B cell (primary cell): ENCODE measurements at regions not wholly inside any gene's neighbourhood (a gene's known extent, or its start where the extent isn't known, plus 50 kb on each side); places are given as distances from the start of the nearest gene placed in this dataset.

Experiments used
- ATAC-seq: fragments of 200-7000 bp; cut with Tn5 transposase; one replicate; pipeline ENCODE4 v1.10.0; 2021; ENCODE audit warnings: low read depth, mild to moderate bottlenecking, moderate number of reproducible peaks, moderate library complexity
- CTCF ChIA-PET: fragments of 350-600 bp; sonication (Branson Sonifier 250); formaldehyde crosslinking; loops from one replicate; lab custom pipeline; 2021; ENCODE audit warnings: antibody characterized with exemption, inconsistent platforms; lab: Charles Lee
- POLR2A ChIA-PET: fragments of 350-600 bp; sonication (Branson Sonifier 250); formaldehyde crosslinking; loops from one replicate; lab custom pipeline; 2021; ENCODE audit warnings: antibody characterized with exemption; lab: Charles Lee
- DNase-seq: peaks from one replicate; pipeline ENCODE4 v3.0.0; 2013
- H2AFZ ChIP-seq: 2 replicates; pipeline ENCODE4 v1.6.1; 2012; ENCODE audit warnings: mild to moderate bottlenecking, low read depth, low read length; ENCODE audit not compliant: insufficient read depth, poor library complexity, severe bottlenecking
- H3K27ac ChIP-seq, 2 donors: 1 replicate in 1 of 2; 2 replicates in 1 of 2; pipeline ENCODE4 v1.5.1; 2012 to 2013; ENCODE audit warnings: low read length in 2 of 2, mild to moderate bottlenecking in 2 of 2, moderate library complexity in 1 of 2
- H3K27me3 ChIP-seq, 4 experiments: fragments of 200-600 bp in 1 of 4; sonication (generic) in 1 of 4; replicated peaks in 1 of 4; 1 replicate in 2 of 4; 2 replicates in 2 of 4; pipeline versions ENCODE4 v1.6.1 to v1.7.0; 2013 to 2016; ENCODE audit warnings: low read length in 3 of 4, mild to moderate bottlenecking in 2 of 4, mixed read lengths in 1 of 4, moderate library complexity in 1 of 4; ENCODE audit not compliant: insufficient read depth in 4 of 4, control insufficient read depth in 3 of 4; ENCODE audit errors: control extremely low read depth in 1 of 4
- H3K36me3 ChIP-seq, 2 experiments: replicated peaks in 1 of 2; 1 replicate in 1 of 2; 2 replicates in 1 of 2; pipeline versions ENCODE4 v1.6.1 to v1.7.1; 2013; ENCODE audit warnings: low read length in 1 of 2; ENCODE audit not compliant: insufficient read depth in 2 of 2, control insufficient read depth in 1 of 2; ENCODE audit errors: control extremely low read depth in 1 of 2, extremely low read depth in 1 of 2
- H3K4me1 ChIP-seq, 2 donors: fragments of 200-600 bp in 1 of 2; sonication (generic) in 1 of 2; 1 replicate in 1 of 2; 2 replicates in 1 of 2; pipeline versions ENCODE4 v1.5.1 to v1.6.1; 2013 to 2017; ENCODE audit warnings: low read length in 2 of 2; ENCODE audit not compliant: control insufficient read depth in 2 of 2, insufficient read depth in 2 of 2
- H3K4me2 ChIP-seq: replicated peaks from 2 replicates; pipeline ENCODE3; 2012; ENCODE audit warnings: mild to moderate bottlenecking, low read depth, low read length; ENCODE audit not compliant: poor library complexity, severe bottlenecking
- H3K4me3 ChIP-seq, 5 experiments: fragments of 200-600 bp in 1 of 5; sonication (generic) in 1 of 5; 1 replicate in 3 of 5; 2 replicates in 2 of 5; pipeline versions ENCODE4 v1.5.1 to v1.7.0; 2011 to 2016; ENCODE audit warnings: low read length in 4 of 5, mild to moderate bottlenecking in 4 of 5, low read depth in 2 of 5, control low read depth in 1 of 5, moderate library complexity in 1 of 5; ENCODE audit not compliant: insufficient read depth in 1 of 5; ENCODE audit errors: control extremely low read depth in 1 of 5, extremely low read depth in 1 of 5
- H3K79me2 ChIP-seq: fragments of 200-600 bp; sonication (generic); one replicate; pipeline ENCODE4 v1.6.0; 2016; ENCODE audit warnings: low read length; ENCODE audit not compliant: control insufficient read depth, insufficient read depth
- H3K9ac ChIP-seq: fragments of 200-600 bp; sonication (generic); 2 replicates; pipeline ENCODE4 v1.6.1; 2017; ENCODE audit warnings: mild to moderate bottlenecking, low read length, moderate library complexity
- H3K9me3 ChIP-seq, 3 donors: one replicate each; pipeline versions ENCODE4 v1.6.1 to v1.7.1; 2013; ENCODE audit warnings: low read length in 2 of 3; ENCODE audit not compliant: control insufficient read depth in 2 of 3, insufficient read depth in 1 of 3; ENCODE audit errors: control extremely low read depth in 1 of 3
- H4K20me1 ChIP-seq: 2 replicates; pipeline ENCODE4 v1.6.0; 2012; ENCODE audit warnings: mild to moderate bottlenecking, low read length; ENCODE audit not compliant: insufficient read depth, control insufficient read depth, poor library complexity, severe bottlenecking
- H3K27ac Mint-ChIP-seq: one replicate; pipeline ENCODE4 v1.8.0; 2021; ENCODE audit warnings: mixed read lengths
- H3K27me3 Mint-ChIP-seq: one replicate; pipeline ENCODE4 v1.8.0; 2021; ENCODE audit warnings: mixed read lengths
- H3K4me1 Mint-ChIP-seq: one replicate; pipeline ENCODE4 v1.8.0; 2021; ENCODE audit warnings: mixed read lengths
- H3K4me3 Mint-ChIP-seq: one replicate; pipeline ENCODE4 v1.8.0; 2021; ENCODE audit warnings: mixed read lengths
- H3K9me3 Mint-ChIP-seq: one replicate; pipeline ENCODE4 v1.8.0; 2022; ENCODE audit warnings: mixed read lengths; ENCODE audit not compliant: insufficient read depth
- CTCF ChIP-seq: fragments of 200-600 bp; IDR thresholded peaks from one replicate; pipeline ENCODE4 v1.8.0; 2022; ENCODE audit warnings: antibody characterized with exemption, mild to moderate bottlenecking
- EZH2 ChIP-seq: IDR thresholded peaks from 2 replicates; pipeline ENCODE4 v1.6.1; 2012; ENCODE audit warnings: borderline replicate concordance, low read depth, mild to moderate bottlenecking, moderate library complexity, low read length; ENCODE audit not compliant: insufficient read depth, poor library complexity, severe bottlenecking
- WGBS: methylation state at CpG from one replicate; pipeline ENCODE4 v1.1.5; 2013; ENCODE audit warnings: missing lambda C conversion rate; ENCODE audit not compliant: insufficient coverage; 5-methylcytosine and 5-hydroxymethylcytosine counted together
- intact Hi-C: fragments of 100-400 bp; cut with micrococcal nuclease; formaldehyde crosslinking; loops from one replicate; pipeline ENCODE4 v1.10.0; 2022

- ChIA-PET POLR2A (no interaction called here), CTCF (no interaction called here)
- DNase-seq, result no peak
- peaks cover 23 to 25% of the 10 kb centered on the region in 2 donors for H3K4me1 ChIP-seq
- H2AFZ ChIP-seq, result no peak overlapping the region
- no peak overlapping the region for H3K27ac Mint-ChIP-seq
- H4K20me1 ChIP-seq, result no peaks in the 10 kb centered on the region
- H3K27me3 Mint-ChIP-seq, result no peaks in the 10 kb centered on the region
- H3K9me3 ChIP-seq, result peaks cover 0 to 1% (median 0%) of the 10 kb centered on the region in 3 donors
- no CpG with 5 or more reads among the region's 2 CpGs for WGBS
- ATAC-seq, result no peak
- no peak overlapping the region for H3K4me3 Mint-ChIP-seq
- H3K27ac ChIP-seq, result no peak overlapping the region
- no peaks in the 10 kb centered on the region for H3K9me3 Mint-ChIP-seq
- H3K9ac ChIP-seq, result no peak overlapping the region
- H3K4me1 Mint-ChIP-seq, result peaks cover 30% of the 10 kb centered on the region
- H3K36me3 ChIP-seq, result no peaks in the 10 kb centered on the region
- intact Hi-C loops, result no loop called here
- H3K27me3 ChIP-seq, result no peaks in the 10 kb centered on the region
- TF ChIP-seq CTCF, result no peak
- no peak for TF ChIP-seq EZH2
- H3K4me2 ChIP-seq, result no peak overlapping the region
- H3K79me2 ChIP-seq, result no peaks in the 10 kb centered on the region
- no peak overlapping the region for H3K4me3 ChIP-seq
Observed at GRCh38 chr3:30471066-30471465, 135.3 kb upstream of the TGFBR2 start.

- no peaks in the 10 kb centered on the region for H4K20me1 ChIP-seq
- no peak for DNase-seq
- Mint-ChIP-seq H3K4me3 (no peak overlapping the region), H3K27ac (no peak overlapping the region), H3K4me1 (peaks cover 35% of the 10 kb centered on the region), H3K9me3 (no peaks in the 10 kb centered on the region), H3K27me3 (no peaks in the 10 kb centered on the region)
- H3K79me2 ChIP-seq, result no peaks in the 10 kb centered on the region
- no peak overlapping the region for H2AFZ ChIP-seq
- TF ChIP-seq EZH2, result no peak
- TF ChIP-seq CTCF, result no peak
- intact Hi-C loops, result no loop called here
- H3K27me3 ChIP-seq, result no peaks in the 10 kb centered on the region
- CTCF ChIA-PET, result no interaction called here
- POLR2A ChIA-PET, result no interaction called here
- H3K4me1 ChIP-seq, result peaks cover 29 to 30% of the 10 kb centered on the region in 2 donors
- ATAC-seq, result no peak
- no peaks in the 10 kb centered on the region for H3K36me3 ChIP-seq
- no peak overlapping the region for H3K4me3 ChIP-seq
- H3K4me2 ChIP-seq, result no peak overlapping the region
- no peak overlapping the region for H3K27ac ChIP-seq
- peaks cover 0 to 1% (median 0%) of the 10 kb centered on the region in 3 donors for H3K9me3 ChIP-seq
- no peak overlapping the region for H3K9ac ChIP-seq
Observed at GRCh38 chr3:30471796-30472489, 134.5 kb upstream of the TGFBR2 start.
